SH-SY5Y (cell line): ENCODE measurements at regions not wholly inside any gene's neighbourhood (a gene's known extent, or its start where the extent isn't known, plus 50 kb on each side); places are given as distances from the start of the nearest gene placed in this dataset.

ENCODE experiments used
- GATA2 ChIP-seq: IDR thresholded peaks from 2 replicates; pipeline ENCODE4 v1.6.1; 2011; ENCODE audit warnings: mild to moderate bottlenecking, low read depth, low read length
- GATA3 ChIP-seq: IDR thresholded peaks from 2 replicates; pipeline ENCODE4 v1.6.1; 2011; ENCODE audit warnings: low read depth, mild to moderate bottlenecking, low read length, moderate library complexity

DNA sequence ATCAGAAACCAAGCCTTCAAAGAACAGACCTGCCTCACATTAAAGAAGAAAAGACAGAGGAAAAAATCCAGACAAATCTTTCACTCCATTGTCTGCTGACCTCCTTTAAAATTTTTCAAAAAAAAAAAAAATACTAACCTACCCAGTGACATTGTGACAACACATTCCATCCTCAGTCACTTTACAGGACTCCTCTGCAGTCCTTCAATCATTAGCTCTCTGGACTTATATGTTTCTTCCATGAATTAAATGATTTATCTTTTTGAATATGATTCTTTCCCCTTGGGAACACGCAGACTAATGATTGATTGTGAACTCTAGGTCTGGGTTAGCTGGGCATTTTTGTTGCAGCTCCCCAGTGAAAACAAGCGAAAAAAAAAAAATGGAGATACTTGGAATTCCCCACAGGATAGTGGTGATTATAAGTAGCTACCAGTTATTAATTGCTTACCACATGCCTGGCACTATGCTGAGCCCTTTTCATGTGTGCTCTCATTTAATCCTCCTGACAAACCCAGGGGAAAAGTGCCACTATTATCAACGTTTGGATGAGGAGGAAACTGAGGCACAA is 261.3 kb upstream of the NCKAP5 start:
- TF ChIP-seq GATA2 (no peak), GATA3 (no peak)
